ENCODE measurements at regions not wholly inside any gene's neighbourhood (a gene's known extent, or its start where the extent isn't known, plus 50 kb on each side); places are given as distances from the start of the nearest gene placed in this dataset.

- TF ChIP-seq CTCF (IDR thresholded peaks at IDR 0.05) = no peak
- TF ChIP-seq POLR2A (IDR thresholded peaks at IDR 0.05) = no peak
Observed at GRCh38 chr1:175840787-175841186, 97.4 kb upstream of the TNR start.
